Dendritic cell treated with granulocyte-macrophage colony-stimulating factor and Interleukin-4, amounts not matched to agents 40 ng/mL and 50 ng/mL, for 4 days (primary cell): ENCODE measurements at regions not wholly inside any gene's neighbourhood (a gene's known extent, or its start where the extent isn't known, plus 50 kb on each side); places are given as distances from the start of the nearest gene placed in this dataset.
"Not testable (repeated sequence)": the region's sequence is repeated elsewhere in the genome, so short reads cannot be mapped to it uniquely, and the experiment has no call there.

Experiments
- H3K27ac Mint-ChIP-seq: one replicate; pipeline ENCODE4 v1.8.0; 2022; ENCODE audit warnings: mild to moderate bottlenecking, mixed read lengths
- H3K27me3 Mint-ChIP-seq: one replicate; pipeline ENCODE4 v1.8.0; 2022; ENCODE audit warnings: mild to moderate bottlenecking, mixed read lengths
- H3K36me3 Mint-ChIP-seq: one replicate; pipeline ENCODE4 v1.8.0; 2022; ENCODE audit warnings: low read depth, mixed read lengths
- H3K4me1 Mint-ChIP-seq: one replicate; pipeline ENCODE4 v1.8.0; 2022; ENCODE audit warnings: low read depth, mixed read lengths
- H3K4me3 Mint-ChIP-seq: one replicate; pipeline ENCODE4 v1.8.0; 2022; ENCODE audit warnings: mild to moderate bottlenecking, moderate library complexity, mixed read lengths
- H3K9me3 Mint-ChIP-seq: one replicate; pipeline ENCODE4 v1.8.0; 2022; ENCODE audit warnings: mixed read lengths
- intact Hi-C: fragments of 100-400 bp; cut with micrococcal nuclease; formaldehyde crosslinking; loops from one replicate; pipeline ENCODE4 v1.15.0; 2022

GRCh38 chr3:59506191-59506590 lies 456.4 kb upstream of the CFAP20DC start:
- Mint-ChIP-seq H3K36me3 (no peaks in the 10 kb centered on the region), H3K4me1 (peaks cover 10% of the 10 kb centered on the region)
- intact Hi-C loops = no loop called here

GRCh38 chr3:59503441-59503840 lies 453.6 kb upstream of the CFAP20DC start:
- H3K4me3 Mint-ChIP-seq = no peak overlapping the region
- no peak overlapping the region for H3K27ac Mint-ChIP-seq
- H3K9me3 Mint-ChIP-seq = no peaks in the 10 kb centered on the region
- intact Hi-C loops = no loop called here
- H3K36me3 Mint-ChIP-seq = no peaks in the 10 kb centered on the region
- peaks cover 10% of the 10 kb centered on the region for H3K4me1 Mint-ChIP-seq
- H3K27me3 Mint-ChIP-seq = no peaks in the 10 kb centered on the region

More at GRCh38 chr3:59506191-59506590, 456.4 kb upstream of the CFAP20DC start:
- Mint-ChIP-seq H3K27ac (no peak overlapping the region), H3K4me3 (no peak overlapping the region), H3K9me3 (no peaks in the 10 kb centered on the region), H3K27me3 (peaks cover 3% of the 10 kb centered on the region)

GRCh38 chr3:59502806-59503205 lies 453.0 kb upstream of the CFAP20DC start:
- Mint-ChIP-seq H3K9me3 (no peaks in the 10 kb centered on the region), H3K4me3 (no peak overlapping the region), H3K4me1 (peaks cover 10% of the 10 kb centered on the region), H3K36me3 (no peaks in the 10 kb centered on the region), H3K27ac (no peak overlapping the region), H3K27me3 (no peaks in the 10 kb centered on the region)
- intact Hi-C loops = no loop called here

- H3K9me3 Mint-ChIP-seq = no peaks in the 10 kb centered on the region
- H3K4me1 Mint-ChIP-seq = peaks cover 10% of the 10 kb centered on the region
- intact Hi-C loops = no loop called here
- H3K27me3 Mint-ChIP-seq = no peaks in the 10 kb centered on the region
- no peak overlapping the region for H3K27ac Mint-ChIP-seq
- H3K4me3 Mint-ChIP-seq = no peak overlapping the region
- H3K36me3 Mint-ChIP-seq = no peaks in the 10 kb centered on the region
Measured at GRCh38 chr3:59499954-59500353, 450.1 kb upstream of the CFAP20DC start.

GRCh38 chr3:59499000-59499399 lies 449.2 kb upstream of the CFAP20DC start:
- Mint-ChIP-seq H3K36me3 (no peaks in the 10 kb centered on the region), H3K4me3 (no peak overlapping the region), H3K4me1 (peaks cover 10% of the 10 kb centered on the region), H3K9me3 (no peaks in the 10 kb centered on the region), H3K27me3 (no peaks in the 10 kb centered on the region), H3K27ac (no peak overlapping the region)
- intact Hi-C loops = no loop called here

- H3K4me1 Mint-ChIP-seq = no peaks in the 10 kb centered on the region
- H3K4me3 Mint-ChIP-seq = no peak overlapping the region
- intact Hi-C loops = no loop called here
- no peaks in the 10 kb centered on the region for H3K36me3 Mint-ChIP-seq
- H3K9me3 Mint-ChIP-seq = no peaks in the 10 kb centered on the region
- H3K27me3 Mint-ChIP-seq = no peaks in the 10 kb centered on the region
- no peak overlapping the region for H3K27ac Mint-ChIP-seq
Measured at GRCh38 chr3:59496250-59496649, 446.4 kb upstream of the CFAP20DC start.

GRCh38 chr3:59494969-59495368 lies 445.1 kb upstream of the CFAP20DC start:
- H3K36me3 Mint-ChIP-seq, H3K4me3 Mint-ChIP-seq, H3K27ac Mint-ChIP-seq, H3K9me3 Mint-ChIP-seq, H3K4me1 Mint-ChIP-seq, intact Hi-C loops, H3K27me3 Mint-ChIP-seq: not testable (repeated sequence)

GRCh38 chr3:59486520-59486919 lies 436.7 kb upstream of the CFAP20DC start:
- Mint-ChIP-seq H3K27me3 (no peaks in the 10 kb centered on the region), H3K4me3 (no peak overlapping the region), H3K9me3 (no peaks in the 10 kb centered on the region), H3K36me3 (no peaks in the 10 kb centered on the region), H3K4me1 (peaks cover 10% of the 10 kb centered on the region), H3K27ac (no peak overlapping the region)
- intact Hi-C loops = no loop called here

GRCh38 chr3:59483191-59483590 lies 433.4 kb upstream of the CFAP20DC start:
- Mint-ChIP-seq H3K27ac (no peak overlapping the region), H3K36me3 (no peaks in the 10 kb centered on the region), H3K27me3 (no peaks in the 10 kb centered on the region), H3K4me1 (peaks cover 27% of the 10 kb centered on the region), H3K4me3 (no peak overlapping the region), H3K9me3 (no peaks in the 10 kb centered on the region)
- intact Hi-C loops = no loop called here

GRCh38 chr3:59482684-59483083 lies 432.9 kb upstream of the CFAP20DC start:
- Mint-ChIP-seq H3K9me3 (no peaks in the 10 kb centered on the region), H3K36me3 (no peaks in the 10 kb centered on the region), H3K27ac (no peak overlapping the region), H3K4me1 (peaks cover 27% of the 10 kb centered on the region), H3K27me3 (no peaks in the 10 kb centered on the region), H3K4me3 (no peak overlapping the region)
- intact Hi-C loops = no loop called here

GRCh38 chr3:59481776-59482400 lies 432.1 kb upstream of the CFAP20DC start:
- H3K9me3 Mint-ChIP-seq = no peaks in the 10 kb centered on the region
- intact Hi-C loops = no loop called here
- no peaks in the 10 kb centered on the region for H3K27me3 Mint-ChIP-seq
- H3K4me1 Mint-ChIP-seq = peaks cover 27% of the 10 kb centered on the region
- H3K36me3 Mint-ChIP-seq = no peaks in the 10 kb centered on the region
- H3K4me3 Mint-ChIP-seq = no peak overlapping the region
- no peak overlapping the region for H3K27ac Mint-ChIP-seq

GRCh38 chr3:59480486-59480995 lies 430.7 kb upstream of the CFAP20DC start:
- no peaks in the 10 kb centered on the region for H3K9me3 Mint-ChIP-seq
- H3K4me3 Mint-ChIP-seq = no peak overlapping the region
- H3K27ac Mint-ChIP-seq = no peak overlapping the region
- peaks cover 27% of the 10 kb centered on the region for H3K4me1 Mint-ChIP-seq
- intact Hi-C loops = no loop called here
- H3K36me3 Mint-ChIP-seq = no peaks in the 10 kb centered on the region
- H3K27me3 Mint-ChIP-seq = no peaks in the 10 kb centered on the region

- H3K27ac Mint-ChIP-seq = no peak overlapping the region
- no peaks in the 10 kb centered on the region for H3K36me3 Mint-ChIP-seq
Measured at GRCh38 chr3:59473636-59474035, 423.8 kb upstream of the CFAP20DC start.

GRCh38 chr3:59472541-59472940 lies 422.7 kb upstream of the CFAP20DC start:
- Mint-ChIP-seq H3K27ac (no peak overlapping the region), H3K9me3 (peaks cover 9% of the 10 kb centered on the region), H3K36me3 (no peaks in the 10 kb centered on the region), H3K4me1 (no peaks in the 10 kb centered on the region), H3K27me3 (no peaks in the 10 kb centered on the region), H3K4me3 (no peak overlapping the region)
- intact Hi-C loops = no loop called here

More at GRCh38 chr3:59473636-59474035, 423.8 kb upstream of the CFAP20DC start:
- no peak overlapping the region for H3K4me3 Mint-ChIP-seq
- H3K27me3 Mint-ChIP-seq = no peaks in the 10 kb centered on the region
- intact Hi-C loops = no loop called here
- H3K9me3 Mint-ChIP-seq = peaks cover 9% of the 10 kb centered on the region
- H3K4me1 Mint-ChIP-seq = no peaks in the 10 kb centered on the region
